ENCODE measurements at regions not wholly inside any gene's neighbourhood (a gene's known extent, or its start where the extent isn't known, plus 50 kb on each side); places are given as distances from the start of the nearest gene placed in this dataset.

DNA sequence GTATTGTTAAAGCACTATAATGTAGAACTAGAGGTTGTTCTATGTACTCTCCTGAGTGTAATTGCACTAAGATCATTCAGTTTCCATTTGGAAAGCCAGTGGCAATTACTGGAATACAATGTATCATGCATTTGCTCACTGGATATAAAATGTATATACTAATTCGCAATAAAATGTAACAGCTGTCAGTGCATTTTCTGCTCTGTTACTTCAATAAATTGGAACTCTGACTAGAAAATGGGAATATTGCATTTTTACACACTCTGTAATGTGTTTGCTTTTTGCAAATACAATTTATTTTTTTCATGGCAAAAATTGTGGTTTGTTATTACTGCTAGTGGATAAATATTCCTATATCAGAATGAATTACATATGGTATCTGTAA lies 893.8 kb upstream of the POU3F3 start:
- TF ChIP-seq, protein P1, sequence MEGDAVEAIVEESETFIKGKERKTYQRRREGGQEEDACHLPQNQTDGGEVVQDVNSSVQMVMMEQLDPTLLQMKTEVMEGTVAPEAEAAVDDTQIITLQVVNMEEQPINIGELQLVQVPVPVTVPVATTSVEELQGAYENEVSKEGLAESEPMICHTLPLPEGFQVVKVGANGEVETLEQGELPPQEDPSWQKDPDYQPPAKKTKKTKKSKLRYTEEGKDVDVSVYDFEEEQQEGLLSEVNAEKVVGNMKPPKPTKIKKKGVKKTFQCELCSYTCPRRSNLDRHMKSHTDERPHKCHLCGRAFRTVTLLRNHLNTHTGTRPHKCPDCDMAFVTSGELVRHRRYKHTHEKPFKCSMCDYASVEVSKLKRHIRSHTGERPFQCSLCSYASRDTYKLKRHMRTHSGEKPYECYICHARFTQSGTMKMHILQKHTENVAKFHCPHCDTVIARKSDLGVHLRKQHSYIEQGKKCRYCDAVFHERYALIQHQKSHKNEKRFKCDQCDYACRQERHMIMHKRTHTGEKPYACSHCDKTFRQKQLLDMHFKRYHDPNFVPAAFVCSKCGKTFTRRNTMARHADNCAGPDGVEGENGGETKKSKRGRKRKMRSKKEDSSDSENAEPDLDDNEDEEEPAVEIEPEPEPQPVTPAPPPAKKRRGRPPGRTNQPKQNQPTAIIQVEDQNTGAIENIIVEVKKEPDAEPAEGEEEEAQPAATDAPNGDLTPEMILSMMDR (IDR thresholded peaks at IDR 0.05; ENCODE audit: poor library complexity) = no peak
- TF ChIP-seq EZH2 (IDR thresholded peaks at IDR 0.05; ENCODE audit: borderline replicate concordance) (no peak), EZH2phosphoT487 (IDR thresholded peaks at IDR 0.05; ENCODE audit: low read depth, severe bottlenecking, unreplicated experiment) (no peak)
